ENCODE measurements at regions not wholly inside any gene's neighbourhood (a gene's known extent, or its start where the extent isn't known, plus 50 kb on each side); places are given as distances from the start of the nearest gene placed in this dataset.
"Not testable (repeated sequence)": the region's sequence is repeated elsewhere in the genome, so short reads cannot be mapped to it uniquely, and the experiment has no call there.

- Mint-ChIP-seq H3K27ac (no peak overlapping the region), H3K4me1 (no peaks in the 10 kb centered on the region), H3K36me3 (ENCODE audit: low read depth) (no peaks in the 10 kb centered on the region), H3K27me3 (peaks cover 6% of the 10 kb centered on the region), H3K4me3 (no peak overlapping the region), H3K9me3 (ENCODE audit: low read depth) (no peaks in the 10 kb centered on the region)
- ATAC-seq (no peak), DNase-seq (no peak)
- CTCF ChIA-PET, result interaction anchor here (0.6 kb wide), 1 partner anchor 26 kb away, joined by 3 read pairs; no protein-coding TSS in a partner anchor
- POLR2A ChIA-PET, result no interaction called here
- intact Hi-C loops (cut with DNase I, micrococcal nuclease), result no loop called here
These were observed 478.2 kb upstream of the PFKP start for GRCh38 chr10:2589196-2589595.

GRCh38 chr10:2584385-2584784 lies 483.0 kb upstream of the PFKP start:
- ChIA-PET CTCF (no interaction called here), POLR2A (no interaction called here)
- Mint-ChIP-seq H3K36me3 (ENCODE audit: low read depth) (no peaks in the 10 kb centered on the region), H3K9me3 (ENCODE audit: low read depth) (no peaks in the 10 kb centered on the region), H3K27ac (no peak overlapping the region), H3K27me3 (peaks cover 5% of the 10 kb centered on the region), H3K4me3 (no peak overlapping the region), H3K4me1 (no peaks in the 10 kb centered on the region)
- intact Hi-C loops (cut with DNase I, micrococcal nuclease), result no loop called here
- ATAC-seq (no peak), DNase-seq (no peak)

- ATAC-seq, result no peak
- Mint-ChIP-seq H3K27ac (no peak overlapping the region), H3K27me3 (peaks cover 9% of the 10 kb centered on the region), H3K9me3 (ENCODE audit: low read depth) (no peaks in the 10 kb centered on the region), H3K4me1 (no peaks in the 10 kb centered on the region), H3K4me3 (no peak overlapping the region), H3K36me3 (ENCODE audit: low read depth) (no peaks in the 10 kb centered on the region)
- no peak for DNase-seq
- CTCF ChIA-PET, result no interaction called here
- intact Hi-C loops (cut with DNase I, micrococcal nuclease), result no loop called here
- POLR2A ChIA-PET, result no interaction called here
These were observed 490.5 kb upstream of the PFKP start for GRCh38 chr10:2576892-2577291.

GRCh38 chr10:2575460-2575859 lies 491.9 kb upstream of the PFKP start:
- Mint-ChIP-seq H3K4me1 (no peaks in the 10 kb centered on the region), H3K9me3 (ENCODE audit: low read depth) (no peaks in the 10 kb centered on the region), H3K4me3 (no peak overlapping the region), H3K27ac (no peak overlapping the region), H3K27me3 (peaks cover 9% of the 10 kb centered on the region), H3K36me3 (ENCODE audit: low read depth) (no peaks in the 10 kb centered on the region)
- intact Hi-C loops (cut with DNase I, micrococcal nuclease), result no loop called here
- ChIA-PET CTCF (no interaction called here), POLR2A (no interaction called here)
- ATAC-seq (no peak), DNase-seq (no peak)

- ATAC-seq (no peak), DNase-seq (no peak)
- Mint-ChIP-seq H3K27me3 (peaks cover 8% of the 10 kb centered on the region), H3K27ac (no peak overlapping the region), H3K36me3 (ENCODE audit: low read depth) (no peaks in the 10 kb centered on the region), H3K4me1 (no peaks in the 10 kb centered on the region), H3K9me3 (ENCODE audit: low read depth) (no peaks in the 10 kb centered on the region), H3K4me3 (no peak overlapping the region)
- CTCF ChIA-PET, result no interaction called here
- intact Hi-C loops (cut with DNase I, micrococcal nuclease), result no loop called here
- POLR2A ChIA-PET, result interaction anchor here (0.7 kb wide), 1 partner anchor 9 kb away, joined by 3 read pairs; no protein-coding TSS in a partner anchor
These were observed 494.7 kb upstream of the PFKP start for GRCh38 chr10:2572611-2573010.

- no peaks in the 10 kb centered on the region for H3K9me3 Mint-ChIP-seq (ENCODE audit: low read depth)
These were observed 510.5 kb upstream of the PFKP start for GRCh38 chr10:2556883-2557282.

GRCh38 chr10:2548071-2548470 lies 519.3 kb upstream of the PFKP start:
- no peaks in the 10 kb centered on the region for H3K9me3 Mint-ChIP-seq (ENCODE audit: low read depth)
- no peak overlapping the region for H3K4me3 Mint-ChIP-seq
- DNase-seq (no peak), ATAC-seq (no peak)
- no peaks in the 10 kb centered on the region for H3K4me1 Mint-ChIP-seq
- H3K36me3 Mint-ChIP-seq (ENCODE audit: low read depth), result no peaks in the 10 kb centered on the region
- POLR2A ChIA-PET, result no interaction called here
- CTCF ChIA-PET, result no interaction called here
- intact Hi-C loops (cut with DNase I, micrococcal nuclease), result no loop called here
- no peak overlapping the region for H3K27ac Mint-ChIP-seq
- peaks cover 2% of the 10 kb centered on the region for H3K27me3 Mint-ChIP-seq

More at GRCh38 chr10:2556883-2557282, 510.5 kb upstream of the PFKP start:
- Mint-ChIP-seq H3K27me3 (peaks cover 3% of the 10 kb centered on the region), H3K4me1 (no peaks in the 10 kb centered on the region), H3K27ac (no peak overlapping the region), H3K36me3 (ENCODE audit: low read depth) (no peaks in the 10 kb centered on the region), H3K4me3 (no peak overlapping the region)
- DNase-seq, result no peak
- POLR2A ChIA-PET, result no interaction called here
- intact Hi-C loops (cut with DNase I, micrococcal nuclease), result no loop called here
- CTCF ChIA-PET, result no interaction called here
- no peak for ATAC-seq

- Mint-ChIP-seq H3K27me3 (peaks cover 2% of the 10 kb centered on the region), H3K27ac (no peak overlapping the region), H3K4me3 (no peak overlapping the region), H3K4me1 (no peaks in the 10 kb centered on the region), H3K9me3 (ENCODE audit: low read depth) (no peaks in the 10 kb centered on the region), H3K36me3 (ENCODE audit: low read depth) (no peaks in the 10 kb centered on the region)
- DNase-seq, result no peak
- no peak for ATAC-seq
- POLR2A ChIA-PET, result no interaction called here
- intact Hi-C loops (cut with DNase I, micrococcal nuclease), result no loop called here
- CTCF ChIA-PET, result no interaction called here
These were observed 519.7 kb upstream of the PFKP start for GRCh38 chr10:2547606-2548005.

- intact Hi-C loops (cut with DNase I, micrococcal nuclease); H3K4me1 Mint-ChIP-seq; H3K4me3 Mint-ChIP-seq; ATAC-seq; H3K36me3 Mint-ChIP-seq (ENCODE audit: low read depth); H3K27me3 Mint-ChIP-seq; CTCF ChIA-PET; DNase-seq; H3K9me3 Mint-ChIP-seq (ENCODE audit: low read depth); H3K27ac Mint-ChIP-seq: not testable (repeated sequence)
- POLR2A ChIA-PET, result interaction anchor here (0.7 kb wide), 1 partner anchor 233 kb away, joined by 3 read pairs; no protein-coding TSS in a partner anchor
These were observed 520.5 kb upstream of the PFKP start for GRCh38 chr10:2546894-2547293.

GRCh38 chr10:2543974-2544373 lies 523.4 kb upstream of the PFKP start:
- ChIA-PET POLR2A (no interaction called here), CTCF (no interaction called here)
- Mint-ChIP-seq H3K27me3 (peaks cover 2% of the 10 kb centered on the region), H3K36me3 (ENCODE audit: low read depth) (no peaks in the 10 kb centered on the region), H3K4me1 (no peaks in the 10 kb centered on the region), H3K9me3 (ENCODE audit: low read depth) (no peaks in the 10 kb centered on the region), H3K4me3 (no peak overlapping the region), H3K27ac (no peak overlapping the region)
- no peak for ATAC-seq
- no peak for DNase-seq
- intact Hi-C loops (cut with DNase I, micrococcal nuclease), result no loop called here

- Mint-ChIP-seq H3K4me1 (no peaks in the 10 kb centered on the region), H3K27me3 (peaks cover 2% of the 10 kb centered on the region), H3K36me3 (ENCODE audit: low read depth) (no peaks in the 10 kb centered on the region), H3K4me3 (no peak overlapping the region), H3K9me3 (ENCODE audit: low read depth) (no peaks in the 10 kb centered on the region), H3K27ac (no peak overlapping the region)
- intact Hi-C loops (cut with DNase I, micrococcal nuclease), result no loop called here
- POLR2A ChIA-PET, result no interaction called here
- ATAC-seq, result no peak
- DNase-seq, result no peak
- CTCF ChIA-PET, result no interaction called here
These were observed 524.0 kb upstream of the PFKP start for GRCh38 chr10:2543142-2543886.

GRCh38 chr10:2541176-2541575 lies 526.2 kb upstream of the PFKP start:
- Mint-ChIP-seq H3K36me3 (ENCODE audit: low read depth) (no peaks in the 10 kb centered on the region), H3K4me3 (no peak overlapping the region), H3K4me1 (no peaks in the 10 kb centered on the region), H3K27me3 (peaks cover 2% of the 10 kb centered on the region), H3K9me3 (ENCODE audit: low read depth) (no peaks in the 10 kb centered on the region), H3K27ac (no peak overlapping the region)
- ATAC-seq (no peak), DNase-seq (no peak)
- intact Hi-C loops (cut with DNase I, micrococcal nuclease), result no loop called here
- CTCF ChIA-PET, result interaction anchor here (0.6 kb wide), 1 partner anchor 26 kb away, joined by 3 read pairs; no protein-coding TSS in a partner anchor
- POLR2A ChIA-PET, result no interaction called here
